OCI-LY1 (cell line): ENCODE measurements at regions not wholly inside any gene's neighbourhood (a gene's known extent, or its start where the extent isn't known, plus 50 kb on each side); places are given as distances from the start of the nearest gene placed in this dataset.

Experiments
- CTCF ChIP-seq: fragments of 200-600 bp; sonication (generic), shearing (Covaris generic); IDR thresholded peaks from 2 replicates; pipeline ENCODE4 v1.5.1; 2017; ENCODE audit warnings: mild to moderate bottlenecking, antibody characterized with exemption, low read length, moderate library complexity, mixed read lengths
- EZH2 ChIP-seq: fragments of 200-600 bp; sonication (generic), shearing (Covaris generic); IDR thresholded peaks from 2 replicates; pipeline ENCODE4 v1.8.0; 2017; ENCODE audit warnings: borderline replicate concordance, mixed run types, mild to moderate bottlenecking, antibody characterized with exemption, low read length, moderate library complexity, mixed read lengths

GRCh38 chr1:222290866-222291265 lies 257.0 kb downstream of the HHIPL2 start:
- TF ChIP-seq CTCF (no peak), EZH2 (no peak)
